Thyroid gland (tissue), 4 donors: ENCODE measurements at regions not wholly inside any gene's neighbourhood (a gene's known extent, or its start where the extent isn't known, plus 50 kb on each side); places are given as distances from the start of the nearest gene placed in this dataset.

ENCODE experiments used
- CTCF ChIP-seq, 6 experiments: fragments of 200-600 bp in 3 of 6; fragments of 450-650 bp in 3 of 6; sonication (generic) in 3 of 6; IDR thresholded peaks; one replicate each; pipeline ENCODE4 v1.5.1; 2016 to 2019; ENCODE audit warnings: antibody characterized with exemption in 6 of 6, mild to moderate bottlenecking in 2 of 6, inconsistent platforms in 1 of 6, moderate library complexity in 1 of 6
- POLR2A ChIP-seq, 2 donors: fragments of 450-650 bp; IDR thresholded peaks; one replicate each; pipeline ENCODE4 v1.6.1; 2017; ENCODE audit warnings: antibody characterized with exemption in 2 of 2, mild to moderate bottlenecking in 2 of 2, moderate library complexity in 1 of 2

GRCh38 chr3:59658274-59658673, 608.4 kb upstream of the CFAP20DC start:
- no peak for TF ChIP-seq CTCF (IDR thresholded peaks at IDR 0.05)
- no peak for TF ChIP-seq POLR2A (IDR thresholded peaks at IDR 0.05)
